ENCODE measurements at regions not wholly inside any gene's neighbourhood (a gene's known extent, or its start where the extent isn't known, plus 50 kb on each side); places are given as distances from the start of the nearest gene placed in this dataset.

GRCh38 chr5:98463222-98463621 lies 310.2 kb upstream of the RGMB start:
- in situ Hi-C loops (cut with HindIII; ENCODE audit: low sequenced_read_pairs), result no loop called here
- H3K4me3 ChIP-seq (ENCODE audit: low read depth, low read length), result no peak overlapping the region
- DNase-seq (ENCODE audit: low read depth), result no peak
- no peak for TF ChIP-seq CTCF (IDR thresholded peaks at IDR 0.05; ENCODE audit: low read depth, low read length, missing control alignments)

- no peak overlapping the region for H3K4me3 ChIP-seq (ENCODE audit: low read depth, low read length)
- DNase-seq (ENCODE audit: low read depth), result no peak
- no peak for TF ChIP-seq CTCF (IDR thresholded peaks at IDR 0.05; ENCODE audit: low read depth, low read length, missing control alignments)
- in situ Hi-C loops (cut with HindIII; ENCODE audit: low sequenced_read_pairs), result no loop called here
Measured at GRCh38 chr5:98463676-98464075, 309.8 kb upstream of the RGMB start.

GRCh38 chr5:98464737-98465330 lies 308.6 kb upstream of the RGMB start:
- H3K4me3 ChIP-seq (ENCODE audit: low read depth, low read length), result no peak overlapping the region
- no peak for TF ChIP-seq CTCF (IDR thresholded peaks at IDR 0.05; ENCODE audit: low read depth, low read length, missing control alignments)
- in situ Hi-C loops (cut with HindIII; ENCODE audit: low sequenced_read_pairs), result no loop called here
- DNase-seq (ENCODE audit: low read depth), result no peak

- peak; percentile 49 for DNase-seq (ENCODE audit: low read depth)
- no peak overlapping the region for H3K4me3 ChIP-seq (ENCODE audit: low read depth, low read length)
- in situ Hi-C loops (cut with HindIII; ENCODE audit: low sequenced_read_pairs), result no loop called here
- TF ChIP-seq CTCF (IDR thresholded peaks at IDR 0.05; ENCODE audit: low read depth, low read length, missing control alignments), result no peak
Measured at GRCh38 chr5:98468188-98468869, 305.1 kb upstream of the RGMB start.

- no peak for TF ChIP-seq CTCF (IDR thresholded peaks at IDR 0.05; ENCODE audit: low read depth, low read length, missing control alignments)
- H3K4me3 ChIP-seq (ENCODE audit: low read depth, low read length), result no peak overlapping the region
- no peak for DNase-seq (ENCODE audit: low read depth)
- in situ Hi-C loops (cut with HindIII; ENCODE audit: low sequenced_read_pairs), result no loop called here
Measured at GRCh38 chr5:98470747-98471146, 302.7 kb upstream of the RGMB start.

- no peak for TF ChIP-seq CTCF (IDR thresholded peaks at IDR 0.05; ENCODE audit: low read depth, low read length, missing control alignments)
- in situ Hi-C loops (cut with HindIII; ENCODE audit: low sequenced_read_pairs), result no loop called here
Measured at GRCh38 chr5:98471458-98471857, 302.0 kb upstream of the RGMB start.

More at GRCh38 chr5:98471458-98471857, 302.0 kb upstream of the RGMB start:
- no peak overlapping the region for H3K4me3 ChIP-seq (ENCODE audit: low read depth, low read length)
- DNase-seq (ENCODE audit: low read depth), result no peak

Data from astrocyte of the cerebellum (primary cell).